ENCODE measurements at regions not wholly inside any gene's neighbourhood (a gene's known extent, or its start where the extent isn't known, plus 50 kb on each side); places are given as distances from the start of the nearest gene placed in this dataset.

GRCh38 chr7:86933295-86933845, 126.1 kb downstream of the ELAPOR2 start:
- TF ChIP-seq JUNB (IDR thresholded peaks at IDR 0.05), result no peak
- no peak for TF ChIP-seq RELA (IDR thresholded peaks at IDR 0.05; ENCODE audit: borderline replicate concordance, partially characterized antibody)
- no peak for TF ChIP-seq POLR2A (IDR thresholded peaks at IDR 0.05; ENCODE audit: low read depth, low read length)
- TF ChIP-seq CHD4 (IDR thresholded peaks at IDR 0.05), result no peak
